22Rv1 (cell line): ENCODE measurements at regions not wholly inside any gene's neighbourhood (a gene's known extent, or its start where the extent isn't known, plus 50 kb on each side); places are given as distances from the start of the nearest gene placed in this dataset.

ENCODE experiments used
- H3K27ac ChIP-seq: fragments of 450-650 bp; 2 replicates; pipeline ENCODE4 v1.5.1; 2017
- ZFX ChIP-seq: fragments of 450-650 bp; IDR thresholded peaks from 2 replicates; pipeline ENCODE4 v1.6.1; 2017; ENCODE audit warnings: antibody characterized with exemption, borderline replicate concordance
- TF ChIP-seq, protein P1 (sequence below): fragments of 450-650 bp; IDR thresholded peaks from 2 replicates; pipeline ENCODE4 v1.5.1; 2017; ENCODE audit warnings: mild to moderate bottlenecking

DNA sequence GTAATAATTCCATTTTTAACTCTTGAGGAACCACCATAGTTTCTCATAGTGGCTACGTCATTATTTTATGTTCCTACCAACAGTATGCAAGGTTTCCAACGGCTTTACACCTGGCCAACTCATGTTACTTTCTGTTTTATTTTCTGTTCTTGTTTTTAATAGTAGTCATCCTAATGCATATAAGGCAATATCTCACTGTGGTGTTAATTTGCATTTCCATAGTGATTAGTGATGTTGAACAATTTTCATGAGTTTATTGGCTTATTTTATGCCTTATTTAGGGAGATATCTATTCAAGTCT is 465.5 kb upstream of the KLF6 start:
- TF ChIP-seq, protein P1, sequence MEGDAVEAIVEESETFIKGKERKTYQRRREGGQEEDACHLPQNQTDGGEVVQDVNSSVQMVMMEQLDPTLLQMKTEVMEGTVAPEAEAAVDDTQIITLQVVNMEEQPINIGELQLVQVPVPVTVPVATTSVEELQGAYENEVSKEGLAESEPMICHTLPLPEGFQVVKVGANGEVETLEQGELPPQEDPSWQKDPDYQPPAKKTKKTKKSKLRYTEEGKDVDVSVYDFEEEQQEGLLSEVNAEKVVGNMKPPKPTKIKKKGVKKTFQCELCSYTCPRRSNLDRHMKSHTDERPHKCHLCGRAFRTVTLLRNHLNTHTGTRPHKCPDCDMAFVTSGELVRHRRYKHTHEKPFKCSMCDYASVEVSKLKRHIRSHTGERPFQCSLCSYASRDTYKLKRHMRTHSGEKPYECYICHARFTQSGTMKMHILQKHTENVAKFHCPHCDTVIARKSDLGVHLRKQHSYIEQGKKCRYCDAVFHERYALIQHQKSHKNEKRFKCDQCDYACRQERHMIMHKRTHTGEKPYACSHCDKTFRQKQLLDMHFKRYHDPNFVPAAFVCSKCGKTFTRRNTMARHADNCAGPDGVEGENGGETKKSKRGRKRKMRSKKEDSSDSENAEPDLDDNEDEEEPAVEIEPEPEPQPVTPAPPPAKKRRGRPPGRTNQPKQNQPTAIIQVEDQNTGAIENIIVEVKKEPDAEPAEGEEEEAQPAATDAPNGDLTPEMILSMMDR = no peak
- TF ChIP-seq ZFX = no peak
- no peak overlapping the region for H3K27ac ChIP-seq

DNA sequence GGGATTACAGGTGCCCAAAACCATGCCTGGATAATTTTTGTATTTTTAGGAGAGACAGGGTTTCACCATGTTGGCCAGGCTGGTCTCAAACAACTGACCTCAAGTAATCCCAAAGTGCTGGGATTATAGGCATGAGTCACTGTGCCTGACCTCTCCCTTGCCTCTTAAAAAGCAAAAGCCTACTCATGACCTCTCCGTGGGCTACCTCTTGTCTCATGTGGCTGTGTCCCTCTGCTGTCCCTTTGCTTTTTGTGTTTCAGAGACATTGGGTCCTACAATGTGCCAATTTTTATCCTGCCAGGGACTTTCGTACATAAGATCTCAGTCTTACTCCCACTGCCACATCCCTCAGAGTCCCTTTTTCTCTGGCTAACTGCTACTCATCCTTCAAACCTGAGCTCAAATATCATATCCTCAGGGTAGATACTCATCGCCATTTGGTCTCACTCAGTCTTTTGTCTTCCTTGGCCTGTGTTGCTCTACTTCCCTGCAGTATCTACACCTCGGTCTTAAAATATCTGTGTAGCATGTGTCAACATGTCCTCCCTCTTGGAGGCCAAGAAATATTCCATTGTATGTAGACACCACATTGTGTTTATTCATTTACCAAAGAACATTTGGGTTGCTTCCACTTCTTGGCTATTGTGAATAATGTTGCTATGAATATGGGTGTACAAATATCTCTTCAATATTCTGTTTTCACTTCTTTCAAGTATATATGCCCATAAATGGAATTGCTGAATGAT is 465.0 kb upstream of the KLF6 start:
- H3K27ac ChIP-seq = no peak overlapping the region
- TF ChIP-seq ZFX = no peak
- TF ChIP-seq, protein P1 = no peak

DNA sequence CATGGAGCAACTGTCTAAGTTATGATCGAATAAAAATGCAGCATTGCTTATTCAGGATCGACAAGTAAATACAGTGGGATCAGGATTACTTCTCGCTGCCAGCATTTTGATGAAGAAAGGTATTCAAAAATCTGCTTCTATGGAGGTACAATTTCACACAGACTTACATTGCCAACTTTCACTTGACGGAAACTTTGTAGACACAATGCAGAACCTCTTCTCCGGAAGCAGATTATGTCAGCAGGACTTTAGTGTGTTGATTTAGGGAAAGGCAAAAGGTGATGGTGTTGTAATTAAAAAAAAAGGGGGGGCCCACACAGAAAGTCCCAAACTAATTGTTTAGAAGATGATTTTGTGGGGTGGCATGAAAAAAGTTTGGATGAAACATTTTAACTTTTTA is 462.4 kb upstream of the KLF6 start:
- TF ChIP-seq, protein P1 = no peak
- no peak for TF ChIP-seq ZFX
- H3K27ac ChIP-seq = no peak overlapping the region

DNA sequence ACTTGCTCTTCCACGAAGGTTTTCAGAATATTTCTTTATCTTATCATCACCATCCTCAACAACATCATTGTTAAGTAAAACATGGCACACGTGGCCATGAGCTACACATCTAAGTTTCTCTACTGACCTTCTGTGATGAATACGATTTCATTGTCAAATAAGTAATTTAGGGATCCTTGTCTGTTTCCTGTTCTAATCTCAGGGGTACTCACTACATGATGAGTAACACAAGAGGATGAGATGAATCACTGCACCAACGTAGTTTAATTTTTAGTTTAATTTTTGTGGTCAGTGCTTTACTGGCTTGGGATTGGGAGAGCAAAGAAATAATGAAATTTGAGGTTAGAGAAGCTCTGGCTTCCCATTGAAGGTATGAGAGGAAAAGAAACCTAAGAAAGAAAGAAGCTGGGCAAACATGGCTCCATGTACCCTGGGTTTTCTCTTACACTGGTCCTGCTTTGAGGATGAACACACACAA is 461.9 kb upstream of the KLF6 start:
- no peak overlapping the region for H3K27ac ChIP-seq
- TF ChIP-seq ZFX = no peak
- TF ChIP-seq, protein P1 = no peak

DNA sequence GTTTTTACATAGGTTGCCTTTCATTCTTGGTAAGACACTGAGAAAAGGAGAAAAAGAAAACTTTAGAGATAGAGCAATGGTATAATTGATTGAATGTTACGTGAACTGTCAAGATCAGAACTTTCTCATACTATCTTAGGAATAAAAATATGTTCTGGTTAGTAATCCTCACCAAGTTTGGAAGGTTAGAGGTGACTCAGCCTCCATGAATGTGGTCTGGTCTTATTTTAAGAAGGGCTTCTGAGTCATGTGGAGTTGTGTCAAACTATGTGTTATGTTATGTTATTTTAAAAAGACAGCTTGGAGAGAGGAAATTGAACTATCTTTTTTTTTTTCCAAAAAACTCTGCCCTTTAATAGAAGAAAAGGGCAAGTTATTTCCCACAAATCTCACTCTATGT is 458.6 kb upstream of the KLF6 start:
- TF ChIP-seq, protein P1 = no peak
- no peak for TF ChIP-seq ZFX
- H3K27ac ChIP-seq = no peak overlapping the region

DNA sequence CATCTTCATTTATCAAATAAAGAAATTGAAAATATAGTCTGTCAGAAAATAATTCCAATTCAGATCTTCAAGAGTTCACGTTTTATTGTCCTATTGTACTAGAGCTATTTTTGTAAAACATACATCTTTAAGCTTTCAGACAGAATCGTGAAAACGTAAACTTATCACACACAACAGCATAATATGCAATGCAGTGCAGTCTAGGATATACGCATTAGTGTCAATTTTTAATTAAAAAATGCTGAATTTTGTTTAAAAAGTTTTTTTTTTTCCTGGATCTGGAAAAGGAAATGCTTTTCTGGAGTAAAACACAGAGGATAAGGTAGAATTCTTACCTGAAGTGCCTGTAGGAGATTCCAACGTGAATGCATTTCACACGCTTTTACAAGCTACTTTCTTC is 458.2 kb upstream of the KLF6 start:
- no peak overlapping the region for H3K27ac ChIP-seq
- TF ChIP-seq ZFX = no peak
- TF ChIP-seq, protein P1 = no peak

DNA sequence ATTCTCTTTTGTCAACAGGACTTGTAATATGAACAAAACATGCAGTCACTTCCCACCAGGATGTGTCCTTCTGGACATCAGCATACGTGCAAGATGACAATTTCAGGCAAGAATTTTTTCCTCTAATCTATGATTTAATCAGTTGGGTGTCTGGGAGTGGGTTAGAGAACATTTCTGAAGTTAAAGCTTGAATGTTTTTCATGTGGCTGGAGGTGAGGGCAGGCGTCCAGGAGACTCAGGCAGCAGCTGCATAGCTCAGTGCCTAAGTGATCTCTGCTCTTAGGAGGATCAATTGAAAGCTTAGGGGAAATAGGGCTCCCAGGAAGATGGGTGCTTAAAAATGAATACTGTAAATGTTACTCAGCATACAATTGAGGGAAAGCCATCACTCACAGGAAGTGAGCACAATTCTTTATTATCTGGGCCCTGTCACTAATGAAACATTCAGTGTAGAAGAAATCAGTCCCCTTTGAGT is 457.6 kb upstream of the KLF6 start:
- H3K27ac ChIP-seq = no peak overlapping the region
- TF ChIP-seq, protein P1 = no peak
- no peak for TF ChIP-seq ZFX
